GM12892 (cell line): ENCODE measurements at regions not wholly inside any gene's neighbourhood (a gene's known extent, or its start where the extent isn't known, plus 50 kb on each side); places are given as distances from the start of the nearest gene placed in this dataset.

Experiments
- POLR2A ChIP-seq: IDR thresholded peaks from 2 replicates; pipeline ENCODE4 v1.6.1; 2011; ENCODE audit warnings: low read depth, low read length, control low read depth
- POLR2AphosphoS5 ChIP-seq: IDR thresholded peaks from 2 replicates; pipeline ENCODE4 v1.6.1; 2011; ENCODE audit warnings: low read depth, low read length, control low read depth

DNA sequence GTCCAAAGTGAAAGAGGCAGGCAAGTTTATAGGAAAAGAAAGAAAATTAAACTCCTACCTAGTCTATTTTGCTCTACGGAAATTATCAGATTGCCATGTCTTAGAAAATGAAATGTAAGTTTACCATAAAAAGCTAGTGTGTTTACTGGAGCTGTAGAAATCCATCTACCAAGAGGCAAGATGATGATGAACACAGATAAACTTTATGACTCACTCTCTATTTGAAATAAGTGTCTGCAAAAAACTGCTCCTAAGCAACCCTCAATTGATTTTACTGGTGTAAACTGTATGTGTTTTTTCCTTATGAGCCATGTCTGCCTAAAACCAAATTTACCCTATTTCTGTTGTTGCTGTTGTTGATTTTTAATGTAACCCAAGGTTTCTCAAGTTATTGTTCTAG lies 73.8 kb upstream of the TMEM106B start:
- TF ChIP-seq POLR2A = no peak
- no peak for TF ChIP-seq POLR2AphosphoS5
